Stimulated activated CD8-positive, alpha-beta memory T cell treated with anti-CD3 and anti-CD28 coated beads, Interleukin-15, amount 100 ng/mL, for 1 hour (primary cell): ENCODE measurements at regions not wholly inside any gene's neighbourhood (a gene's known extent, or its start where the extent isn't known, plus 50 kb on each side); places are given as distances from the start of the nearest gene placed in this dataset.

Source experiments
- DNase-seq: peaks from one replicate; pipeline ENCODE4 v3.0.0-alpha.2; 2020; ENCODE audit warnings: low read depth

GRCh38 chr20:40769677-40770285 is 80.7 kb upstream of the MAFB start:
- no peak for DNase-seq

- DNase-seq = no peak
Measured at GRCh38 chr20:40770564-40771307, 81.7 kb upstream of the MAFB start.

GRCh38 chr20:40771308-40771610 is 82.2 kb upstream of the MAFB start:
- no peak for DNase-seq

GRCh38 chr20:40771848-40772511 is 82.9 kb upstream of the MAFB start:
- DNase-seq = no peak

- no peak for DNase-seq
Measured at GRCh38 chr20:40773376-40773775, 84.3 kb upstream of the MAFB start.

- DNase-seq = no peak
Measured at GRCh38 chr20:40774252-40774651, 85.2 kb upstream of the MAFB start.

GRCh38 chr20:40775561-40776146 is 86.6 kb upstream of the MAFB start:
- no peak for DNase-seq

- no peak for DNase-seq
Measured at GRCh38 chr20:40776466-40777457, 87.7 kb upstream of the MAFB start.

GRCh38 chr20:40777653-40778052 is 88.6 kb upstream of the MAFB start:
- no peak for DNase-seq

- DNase-seq = no peak
Measured at GRCh38 chr20:40778894-40779496, 90.0 kb upstream of the MAFB start.

GRCh38 chr20:40781327-40782042 is 92.4 kb upstream of the MAFB start:
- DNase-seq = no peak

- DNase-seq = no peak
Measured at GRCh38 chr20:40782043-40782368, 93.0 kb upstream of the MAFB start.

GRCh38 chr20:40785346-40785745 is 96.3 kb upstream of the MAFB start:
- no peak for DNase-seq

- no peak for DNase-seq
Measured at GRCh38 chr20:40786336-40786735, 97.3 kb upstream of the MAFB start.

- no peak for DNase-seq
Measured at GRCh38 chr20:40787941-40788340, 98.9 kb upstream of the MAFB start.

GRCh38 chr20:40797425-40797824 is 108.4 kb upstream of the MAFB start:
- DNase-seq = no peak

- no peak for DNase-seq
Measured at GRCh38 chr20:40798066-40798465, 109.0 kb upstream of the MAFB start.

GRCh38 chr20:40802886-40803285 is 113.8 kb upstream of the MAFB start:
- DNase-seq = no peak

GRCh38 chr20:40803381-40803780 is 114.3 kb upstream of the MAFB start:
- no peak for DNase-seq

- DNase-seq = no peak
Measured at GRCh38 chr20:40805592-40805991, 116.6 kb upstream of the MAFB start.
